HepG2 (cell line): ENCODE measurements at regions not wholly inside any gene's neighbourhood (a gene's known extent, or its start where the extent isn't known, plus 50 kb on each side); places are given as distances from the start of the nearest gene placed in this dataset.

Experiments
- BCL6 ChIP-seq: IDR thresholded peaks from 2 replicates; pipeline ENCODE4 v1.6.1; 2016; ENCODE audit warnings: missing genetic modification reagents, missing compliant biosample characterization
- CBX5 ChIP-seq: sonication (generic); formaldehyde crosslinking; IDR thresholded peaks from 2 replicates; pipeline ENCODE4 v1.4.0; 2020; ENCODE audit warnings: missing genetic modification reagents, borderline replicate concordance
- CEBPG ChIP-seq: IDR thresholded peaks from 2 replicates; pipeline ENCODE4 v1.6.1; 2016
- CENPT ChIP-seq: sonication (generic); formaldehyde crosslinking; IDR thresholded peaks from 2 replicates; pipeline ENCODE4 v1.8.0; 2022; ENCODE audit warnings: low read depth, mild to moderate bottlenecking, moderate library complexity, missing genetic modification reagents
- GATAD2A ChIP-seq: IDR thresholded peaks from 2 replicates; pipeline ENCODE4 v1.6.1; 2016
- IRF2 ChIP-seq: IDR thresholded peaks from 2 replicates; pipeline ENCODE4 v1.6.1; 2018; ENCODE audit warnings: missing genetic modification reagents, missing compliant biosample characterization
- PRPF4 ChIP-seq: fragments of 200-400 bp; formaldehyde crosslinking; IDR thresholded peaks from 2 replicates; pipeline ENCODE4 v1.6.1; 2016; ENCODE audit warnings: low read length, low read depth; ENCODE audit not compliant: poor library complexity, severe bottlenecking
- SOX13 ChIP-seq, 3 experiments: fragments of 450-650 bp in 1 of 3; sonication (generic) in 1 of 3; formaldehyde crosslinking in 1 of 3; IDR thresholded peaks in 2 of 3; conservative IDR thresholded peaks in 1 of 3; 2 replicates each; pipeline versions ENCODE4 v1.5.0 to v1.6.1; 2016 to 2020; ENCODE audit warnings: antibody characterized with exemption in 1 of 3, mild to moderate bottlenecking in 1 of 3, missing compliant biosample characterization in 1 of 3, missing genetic modification reagents in 1 of 3, moderate library complexity in 1 of 3
- SRF ChIP-seq: IDR thresholded peaks from 2 replicates; pipeline ENCODE4 v1.6.1; 2011; ENCODE audit warnings: mild to moderate bottlenecking, low read depth, low read length, moderate library complexity
- ZNF230 ChIP-seq: sonication (generic); formaldehyde crosslinking; IDR thresholded peaks from 2 replicates; pipeline ENCODE4 v1.4.0; 2020; ENCODE audit warnings: mild to moderate bottlenecking, missing genetic modification reagents
- ZNF292 ChIP-seq: sonication (generic); formaldehyde crosslinking; IDR thresholded peaks from 2 replicates; pipeline ENCODE4 v1.8.1; 2022; ENCODE audit warnings: mild to moderate bottlenecking, low read depth, missing genetic modification reagents, borderline replicate concordance
- ZNF3 ChIP-seq: IDR thresholded peaks from 2 replicates; pipeline ENCODE4 v1.7.0; 2017; ENCODE audit warnings: inconsistent platforms
- TF ChIP-seq, protein P1 (sequence below): sonication (generic); formaldehyde crosslinking; conservative IDR thresholded peaks from 2 replicates; pipeline ENCODE4 v1.8.0; 2022; ENCODE audit warnings: mild to moderate bottlenecking, moderate library complexity, missing genetic modification reagents
- TF ChIP-seq, protein P2 (sequence below): sonication (generic); formaldehyde crosslinking; IDR thresholded peaks from 2 replicates; pipeline ENCODE4 v1.5.0; 2020; ENCODE audit warnings: mild to moderate bottlenecking, missing genetic modification reagents, borderline replicate concordance
- TF ChIP-seq, protein P3 (sequence below): sonication (generic); formaldehyde crosslinking; IDR thresholded peaks from 2 replicates; pipeline ENCODE4 v1.4.0; 2020; ENCODE audit warnings: missing genetic modification reagents
- TF ChIP-seq, protein P4 (sequence below): sonication (generic); formaldehyde crosslinking; IDR thresholded peaks from 2 replicates; pipeline ENCODE4 v1.4.0; 2020; ENCODE audit warnings: missing genetic modification reagents

DNA sequence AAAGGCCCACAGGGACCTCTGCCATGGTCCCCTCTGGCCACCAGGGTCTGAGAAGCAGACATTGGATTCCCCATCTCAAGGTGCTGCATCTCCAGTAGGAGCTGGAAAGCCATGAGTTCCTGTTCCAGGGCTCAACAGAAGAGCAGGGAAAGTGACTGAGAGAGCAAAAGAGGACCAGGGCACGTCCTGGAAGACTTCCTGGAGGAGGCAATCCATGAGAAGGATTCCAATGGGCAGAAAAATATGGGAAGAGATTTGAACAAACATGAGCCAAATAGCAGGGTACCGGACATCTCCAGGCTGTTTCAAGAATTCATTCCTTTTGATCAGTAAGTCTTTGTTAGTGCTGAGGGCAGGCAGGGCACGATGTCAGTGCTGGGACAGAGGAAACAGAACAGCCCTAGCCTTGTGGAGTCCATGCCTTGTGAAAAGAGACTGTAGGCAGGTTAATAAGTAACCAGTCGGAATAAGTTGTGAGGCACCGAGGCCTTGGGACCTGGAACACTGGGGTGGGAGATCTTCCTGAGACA, 72.8 kb upstream of the TWIST2 start (continued):
- TF ChIP-seq, protein P1, sequence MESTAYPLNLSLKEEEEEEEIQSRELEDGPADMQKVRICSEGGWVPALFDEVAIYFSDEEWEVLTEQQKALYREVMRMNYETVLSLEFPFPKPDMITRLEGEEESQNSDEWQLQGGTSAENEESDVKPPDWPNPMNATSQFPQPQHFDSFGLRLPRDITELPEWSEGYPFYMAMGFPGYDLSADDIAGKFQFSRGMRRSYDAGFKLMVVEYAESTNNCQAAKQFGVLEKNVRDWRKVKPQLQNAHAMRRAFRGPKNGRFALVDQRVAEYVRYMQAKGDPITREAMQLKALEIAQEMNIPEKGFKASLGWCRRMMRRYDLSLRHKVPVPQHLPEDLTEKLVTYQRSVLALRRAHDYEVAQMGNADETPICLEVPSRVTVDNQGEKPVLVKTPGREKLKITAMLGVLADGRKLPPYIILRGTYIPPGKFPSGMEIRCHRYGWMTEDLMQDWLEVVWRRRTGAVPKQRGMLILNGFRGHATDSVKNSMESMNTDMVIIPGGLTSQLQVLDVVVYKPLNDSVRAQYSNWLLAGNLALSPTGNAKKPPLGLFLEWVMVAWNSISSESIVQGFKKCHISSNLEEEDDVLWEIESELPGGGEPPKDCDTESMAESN (CRISPR knock-in tag) = 0 out of 2 replicates have a peak, but pooled peaks have one; percentile 21
- TF ChIP-seq BCL6 (CRISPR knock-in tag) = 0 out of 2 replicates have a peak, but pooled peaks have one; percentile 13
- peak; percentile 67; the same call in 1 of the 2 replicates for TF ChIP-seq ZNF292 (CRISPR knock-in tag)
- 0 out of 2 replicates have a peak, but pooled peaks have one; percentile 11 for TF ChIP-seq CEBPG (CRISPR knock-in tag)
- 0 out of 2 replicates have a peak, but pooled peaks have one; percentile 12 for TF ChIP-seq CBX5 (CRISPR knock-in tag)
- peak; percentile 33; the same call in 1 of the 2 replicates for TF ChIP-seq GATAD2A
- peak; percentile 55; the same call in 1 of the 2 replicates for TF ChIP-seq ZNF3
- TF ChIP-seq PRPF4 = no peak
- 0 out of 2 replicates have a peak, but pooled peaks have one; percentile 29 for TF ChIP-seq IRF2
- no peak for TF ChIP-seq CENPT (CRISPR knock-in tag)
- TF ChIP-seq, protein P2, sequence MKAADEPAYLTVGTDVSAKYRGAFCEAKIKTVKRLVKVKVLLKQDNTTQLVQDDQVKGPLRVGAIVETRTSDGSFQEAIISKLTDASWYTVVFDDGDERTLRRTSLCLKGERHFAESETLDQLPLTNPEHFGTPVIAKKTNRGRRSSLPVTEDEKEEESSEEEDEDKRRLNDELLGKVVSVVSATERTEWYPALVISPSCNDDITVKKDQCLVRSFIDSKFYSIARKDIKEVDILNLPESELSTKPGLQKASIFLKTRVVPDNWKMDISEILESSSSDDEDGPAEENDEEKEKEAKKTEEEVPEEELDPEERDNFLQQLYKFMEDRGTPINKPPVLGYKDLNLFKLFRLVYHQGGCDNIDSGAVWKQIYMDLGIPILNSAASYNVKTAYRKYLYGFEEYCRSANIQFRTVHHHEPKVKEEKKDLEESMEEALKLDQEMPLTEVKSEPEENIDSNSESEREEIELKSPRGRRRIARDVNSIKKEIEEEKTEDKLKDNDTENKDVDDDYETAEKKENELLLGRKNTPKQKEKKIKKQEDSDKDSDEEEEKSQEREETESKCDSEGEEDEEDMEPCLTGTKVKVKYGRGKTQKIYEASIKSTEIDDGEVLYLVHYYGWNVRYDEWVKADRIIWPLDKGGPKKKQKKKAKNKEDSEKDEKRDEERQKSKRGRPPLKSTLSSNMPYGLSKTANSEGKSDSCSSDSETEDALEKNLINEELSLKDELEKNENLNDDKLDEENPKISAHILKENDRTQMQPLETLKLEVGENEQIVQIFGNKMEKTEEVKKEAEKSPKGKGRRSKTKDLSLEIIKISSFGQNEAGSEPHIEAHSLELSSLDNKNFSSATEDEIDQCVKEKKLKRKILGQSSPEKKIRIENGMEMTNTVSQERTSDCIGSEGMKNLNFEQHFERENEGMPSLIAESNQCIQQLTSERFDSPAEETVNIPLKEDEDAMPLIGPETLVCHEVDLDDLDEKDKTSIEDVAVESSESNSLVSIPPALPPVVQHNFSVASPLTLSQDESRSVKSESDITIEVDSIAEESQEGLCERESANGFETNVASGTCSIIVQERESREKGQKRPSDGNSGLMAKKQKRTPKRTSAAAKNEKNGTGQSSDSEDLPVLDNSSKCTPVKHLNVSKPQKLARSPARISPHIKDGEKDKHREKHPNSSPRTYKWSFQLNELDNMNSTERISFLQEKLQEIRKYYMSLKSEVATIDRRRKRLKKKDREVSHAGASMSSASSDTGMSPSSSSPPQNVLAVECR (CRISPR knock-in tag) = no peak; the same call in 1 of the 2 replicates
- TF ChIP-seq, protein P3, sequence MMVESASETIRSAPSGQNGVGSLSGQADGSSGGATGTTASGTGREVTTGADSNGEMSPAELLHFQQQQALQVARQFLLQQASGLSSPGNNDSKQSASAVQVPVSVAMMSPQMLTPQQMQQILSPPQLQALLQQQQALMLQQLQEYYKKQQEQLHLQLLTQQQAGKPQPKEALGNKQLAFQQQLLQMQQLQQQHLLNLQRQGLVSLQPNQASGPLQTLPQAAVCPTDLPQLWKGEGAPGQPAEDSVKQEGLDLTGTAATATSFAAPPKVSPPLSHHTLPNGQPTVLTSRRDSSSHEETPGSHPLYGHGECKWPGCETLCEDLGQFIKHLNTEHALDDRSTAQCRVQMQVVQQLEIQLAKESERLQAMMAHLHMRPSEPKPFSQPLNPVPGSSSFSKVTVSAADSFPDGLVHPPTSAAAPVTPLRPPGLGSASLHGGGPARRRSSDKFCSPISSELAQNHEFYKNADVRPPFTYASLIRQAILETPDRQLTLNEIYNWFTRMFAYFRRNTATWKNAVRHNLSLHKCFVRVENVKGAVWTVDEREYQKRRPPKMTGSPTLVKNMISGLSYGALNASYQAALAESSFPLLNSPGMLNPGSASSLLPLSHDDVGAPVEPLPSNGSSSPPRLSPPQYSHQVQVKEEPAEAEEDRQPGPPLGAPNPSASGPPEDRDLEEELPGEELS (CRISPR knock-in tag) = no peak
- TF ChIP-seq, protein P4, sequence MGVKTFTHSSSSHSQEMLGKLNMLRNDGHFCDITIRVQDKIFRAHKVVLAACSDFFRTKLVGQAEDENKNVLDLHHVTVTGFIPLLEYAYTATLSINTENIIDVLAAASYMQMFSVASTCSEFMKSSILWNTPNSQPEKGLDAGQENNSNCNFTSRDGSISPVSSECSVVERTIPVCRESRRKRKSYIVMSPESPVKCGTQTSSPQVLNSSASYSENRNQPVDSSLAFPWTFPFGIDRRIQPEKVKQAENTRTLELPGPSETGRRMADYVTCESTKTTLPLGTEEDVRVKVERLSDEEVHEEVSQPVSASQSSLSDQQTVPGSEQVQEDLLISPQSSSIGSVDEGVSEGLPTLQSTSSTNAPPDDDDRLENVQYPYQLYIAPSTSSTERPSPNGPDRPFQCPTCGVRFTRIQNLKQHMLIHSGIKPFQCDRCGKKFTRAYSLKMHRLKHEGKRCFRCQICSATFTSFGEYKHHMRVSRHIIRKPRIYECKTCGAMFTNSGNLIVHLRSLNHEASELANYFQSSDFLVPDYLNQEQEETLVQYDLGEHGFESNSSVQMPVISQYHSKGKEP (CRISPR knock-in tag) = no peak
- TF ChIP-seq SRF = no peak
- TF ChIP-seq ZNF230 (CRISPR knock-in tag) = no peak
- no peak for TF ChIP-seq SOX13 (IDR thresholded peaks at IDR 0.05)
- peak in 1 of 2 experiments; percentile 54; a peak in 1 of 4 replicates for TF ChIP-seq SOX13 (CRISPR knock-in tag; conservative IDR thresholded peaks at IDR 0.05 in 1 of 2, IDR thresholded peaks at IDR 0.05 in 1 of 2)
